Neutrophil (primary cell): ENCODE measurements at regions not wholly inside any gene's neighbourhood (a gene's known extent, or its start where the extent isn't known, plus 50 kb on each side); places are given as distances from the start of the nearest gene placed in this dataset.

Experiments used
- H3K27ac ChIP-seq: fragments of 200-600 bp; sonication (generic); 2 replicates; pipeline ENCODE4 v1.5.1; 2016; ENCODE audit warnings: mild to moderate bottlenecking, moderate library complexity
- H3K27me3 ChIP-seq: fragments of 200-600 bp; sonication (generic); 2 replicates; pipeline ENCODE4 v1.6.0; 2016; ENCODE audit warnings: mild to moderate bottlenecking
- H3K36me3 ChIP-seq: fragments of 200-600 bp; sonication (generic); 2 replicates; pipeline ENCODE4 v1.5.1; 2017
- H3K4me1 ChIP-seq, 2 experiments: fragments of 200-600 bp in 1 of 2; sonication (generic) in 1 of 2; 1 replicate in 1 of 2; 2 replicates in 1 of 2; pipeline versions ENCODE4 v1.5.1 to v1.6.1; 2013 to 2016; ENCODE audit warnings: low read depth in 1 of 2, low read length in 1 of 2, mild to moderate bottlenecking in 1 of 2, moderate library complexity in 1 of 2; ENCODE audit not compliant: control insufficient read depth in 1 of 2, insufficient read depth in 1 of 2
- H3K4me3 ChIP-seq, 2 experiments: fragments of 200-600 bp in 1 of 2; sonication (generic) in 1 of 2; 1 replicate in 1 of 2; 2 replicates in 1 of 2; pipeline ENCODE4 v1.5.1; 2013 to 2016; ENCODE audit warnings: low read depth in 1 of 2, low read length in 1 of 2, mild to moderate bottlenecking in 1 of 2, moderate library complexity in 1 of 2
- H3K9me3 ChIP-seq: fragments of 200-600 bp; sonication (generic); 2 replicates; pipeline ENCODE4 v1.5.1; 2016
- CTCF ChIP-seq: fragments of 200-600 bp; sonication (generic); IDR thresholded peaks from 2 replicates; pipeline ENCODE4 v1.5.1; 2016; ENCODE audit warnings: antibody characterized with exemption

DNA sequence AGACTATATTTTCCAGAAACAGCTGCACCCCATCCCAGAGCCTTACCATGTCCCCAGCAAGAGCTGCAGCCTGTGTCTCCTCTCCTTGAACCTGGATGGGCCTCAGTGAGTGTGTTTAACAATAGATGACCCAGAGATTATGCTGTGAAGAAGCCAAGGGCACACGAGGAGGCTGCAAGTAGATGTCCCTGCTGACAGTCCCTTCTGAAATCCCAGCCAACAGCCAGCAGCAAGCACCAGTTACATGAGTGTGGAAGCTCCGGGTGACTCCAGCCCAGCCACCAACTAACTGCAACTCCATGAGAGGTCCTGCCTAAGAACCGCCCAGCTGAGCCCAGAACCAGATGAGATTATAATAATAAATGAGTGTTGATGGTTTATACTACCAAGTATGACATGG lies 191.7 kb downstream of the BCL11B start:
- no peak overlapping the region for H3K4me3 ChIP-seq
- H3K36me3 ChIP-seq, result no peaks in the 10 kb centered on the region
- no peaks in the 10 kb centered on the region for H3K9me3 ChIP-seq
- no peak for TF ChIP-seq CTCF
- peaks cover 8 to 28% of the 10 kb centered on the region in 2 experiments for H3K4me1 ChIP-seq
- H3K27me3 ChIP-seq, result no peaks in the 10 kb centered on the region
- H3K27ac ChIP-seq, result no peak overlapping the region

DNA sequence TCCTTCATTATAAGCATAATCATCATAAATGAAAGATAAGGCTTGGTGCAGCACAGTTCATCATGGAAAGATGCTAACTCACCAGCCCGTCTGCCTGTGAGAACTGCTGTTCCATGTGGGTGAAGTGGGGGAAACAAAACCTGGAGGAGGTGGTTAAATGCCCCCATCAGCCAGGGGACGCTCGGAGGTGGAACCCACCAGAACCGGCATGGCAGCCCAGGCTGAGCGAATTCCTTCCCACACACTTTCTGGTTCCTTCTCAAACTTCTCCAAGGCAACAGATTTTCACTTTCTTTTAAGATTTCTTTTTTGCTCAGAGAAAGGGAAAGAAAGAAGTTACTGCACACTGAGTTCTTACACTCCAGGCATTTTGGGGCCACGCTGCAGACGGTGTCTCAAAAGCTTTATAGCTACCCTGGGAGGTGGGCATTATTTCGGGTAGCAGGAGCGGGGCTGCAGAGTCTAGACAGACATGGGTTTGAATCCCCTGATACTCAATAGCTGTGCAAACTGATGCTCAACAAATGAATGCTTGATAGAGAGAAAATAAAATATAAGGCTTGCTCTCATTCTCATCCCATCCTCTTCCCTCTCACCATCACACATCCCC lies 190.7 kb downstream of the BCL11B start:
- Histone ChIP-seq H3K4me1 (peaks cover 7 to 18% of the 10 kb centered on the region in 2 experiments), H3K4me3 (no peak overlapping the region), H3K27ac (no peak overlapping the region), H3K27me3 (no peaks in the 10 kb centered on the region), H3K9me3 (no peaks in the 10 kb centered on the region), H3K36me3 (no peaks in the 10 kb centered on the region)
- no peak for TF ChIP-seq CTCF

- Histone ChIP-seq H3K9me3 (no peaks in the 10 kb centered on the region), H3K27ac (no peak overlapping the region), H3K27me3 (no peaks in the 10 kb centered on the region), H3K4me3 (no peak overlapping the region), H3K4me1 (peaks cover under 1 to 12% of the 10 kb centered on the region in 2 experiments), H3K36me3 (no peaks in the 10 kb centered on the region)
- no peak for TF ChIP-seq CTCF
Measured at GRCh38 chr14:99081880-99082279, 190.1 kb downstream of the BCL11B start.

DNA sequence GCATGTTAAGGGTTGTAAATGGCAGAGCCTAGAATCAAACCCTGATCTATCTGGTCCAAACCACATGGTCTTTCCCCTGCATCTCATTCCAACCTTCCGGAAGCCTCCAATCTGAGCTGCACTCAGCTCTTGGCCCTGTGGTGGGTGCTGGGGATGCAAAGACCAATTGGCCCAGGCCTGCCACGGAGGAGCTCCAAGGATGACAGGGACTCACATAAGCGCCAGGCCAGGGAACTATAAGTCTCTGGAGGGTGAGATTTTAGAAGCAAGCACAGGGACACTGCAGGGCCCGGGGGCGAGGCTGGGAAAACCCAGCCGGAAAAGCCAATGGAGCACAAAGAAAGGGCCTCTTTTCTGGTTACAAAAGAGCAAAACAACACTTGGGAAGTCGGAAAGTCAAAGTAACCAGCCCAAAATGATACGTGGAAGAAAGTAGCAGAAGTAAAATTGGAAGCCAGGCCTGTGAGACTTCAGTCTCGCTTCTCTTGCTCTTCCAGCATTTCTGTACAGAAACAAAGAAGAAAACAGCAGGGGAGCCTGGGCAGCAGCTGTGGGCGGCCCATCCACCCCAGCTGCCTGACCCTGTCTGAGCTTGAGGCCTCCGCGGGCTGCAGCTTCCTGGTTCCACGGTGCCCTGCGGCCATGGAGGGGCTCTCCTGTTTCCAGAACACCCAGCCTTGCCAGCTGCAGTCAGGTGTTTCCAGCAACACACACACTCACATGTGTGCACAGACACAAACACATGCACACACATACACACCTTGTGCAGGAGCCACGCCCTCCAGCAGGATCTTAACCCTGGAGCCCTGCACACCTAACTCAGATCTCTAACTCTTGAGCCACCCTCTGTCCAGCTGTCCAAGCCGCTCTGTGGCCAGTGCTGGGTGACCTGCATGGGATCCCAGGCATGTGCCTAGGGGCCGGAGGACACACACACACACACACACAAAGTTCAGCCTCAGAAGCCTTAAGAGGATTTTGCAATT lies 178.2 kb downstream of the BCL11B start:
- Histone ChIP-seq H3K27ac (no peak overlapping the region), H3K4me1 (no peaks in the 10 kb centered on the region), H3K9me3 (no peaks in the 10 kb centered on the region)

GRCh38 chr14:99094901-99095300 lies 177.1 kb downstream of the BCL11B start:
- H3K27me3 ChIP-seq, result no peaks in the 10 kb centered on the region
- no peaks in the 10 kb centered on the region for H3K9me3 ChIP-seq
- no peak overlapping the region for H3K27ac ChIP-seq
- H3K4me1 ChIP-seq, result no peaks in the 10 kb centered on the region
- H3K4me3 ChIP-seq, result no peak overlapping the region
- no peaks in the 10 kb centered on the region for H3K36me3 ChIP-seq
- TF ChIP-seq CTCF, result no peak

More for the DNA sequence above, 178.2 kb downstream of the BCL11B start:
- Histone ChIP-seq H3K27me3 (no peaks in the 10 kb centered on the region), H3K4me3 (no peak overlapping the region), H3K36me3 (no peaks in the 10 kb centered on the region)
- TF ChIP-seq CTCF, result no peak
